GM12878 (cell line): ENCODE measurements at regions not wholly inside any gene's neighbourhood (a gene's known extent, or its start where the extent isn't known, plus 50 kb on each side); places are given as distances from the start of the nearest gene placed in this dataset.

Experiments used
- BRCA1 ChIP-seq: IDR thresholded peaks from 2 replicates; pipeline ENCODE4 v1.6.1; 2011; ENCODE audit warnings: low read depth, low read length, improper control_type of control experiment
- CBX3 ChIP-seq: fragments of 200-600 bp; sonication (generic); IDR thresholded peaks from 2 replicates; pipeline ENCODE4 v1.6.1; 2016; ENCODE audit warnings: low read depth, borderline replicate concordance
- CBX5 ChIP-seq: sonication (generic); IDR thresholded peaks from 2 replicates; pipeline ENCODE4 v1.6.1; 2016; ENCODE audit warnings: low read depth, moderate library complexity, mild to moderate bottlenecking, inconsistent platforms
- EGR1 ChIP-seq, 2 experiments: IDR thresholded peaks; 1 replicate in 1 of 2; 2 replicates in 1 of 2; pipeline ENCODE4 v1.6.1; 2011 to 2012; ENCODE audit warnings: low read depth in 2 of 2, low read length in 2 of 2, borderline replicate concordance in 1 of 2, mild to moderate bottlenecking in 1 of 2, moderate library complexity in 1 of 2
- FOXK2 ChIP-seq: fragments of 450-650 bp; IDR thresholded peaks from 2 replicates; pipeline ENCODE4 v1.6.1; 2017; ENCODE audit warnings: mild to moderate bottlenecking, moderate library complexity
- HCFC1 ChIP-seq: fragments of 150-350 bp; IDR thresholded peaks from 2 replicates; pipeline ENCODE4 v1.6.1; 2014; ENCODE audit warnings: low read length
- NFXL1 ChIP-seq: fragments of 450-650 bp; IDR thresholded peaks from 2 replicates; pipeline ENCODE4 v1.6.1; 2017; ENCODE audit warnings: antibody characterized with exemption, mild to moderate bottlenecking, borderline replicate concordance
- NFYB ChIP-seq: IDR thresholded peaks from 2 replicates; pipeline ENCODE4 v1.6.1; 2011; ENCODE audit warnings: low read depth, mild to moderate bottlenecking, low read length, improper control_type of control experiment, moderate library complexity; ENCODE audit not compliant: insufficient read depth
- NR2C1 ChIP-seq: fragments of 450-650 bp; IDR thresholded peaks from 2 replicates; pipeline ENCODE4 v1.6.1; 2017; ENCODE audit warnings: antibody characterized with exemption, mild to moderate bottlenecking, moderate library complexity
- NR2F1 ChIP-seq: fragments of 450-650 bp; conservative IDR thresholded peaks from 2 replicates; pipeline ENCODE4 v1.6.1; 2017; ENCODE audit warnings: mild to moderate bottlenecking
- PAX5 ChIP-seq: IDR thresholded peaks from 2 replicates; pipeline ENCODE4 v1.6.1; 2011; ENCODE audit warnings: low read depth, low read length, borderline replicate concordance
- POLR2AphosphoS2 ChIP-seq: IDR thresholded peaks from 2 replicates; pipeline ENCODE4 v1.6.1; 2011; ENCODE audit warnings: low read depth, mild to moderate bottlenecking, low read length, improper control_type of control experiment, moderate library complexity
- SREBF2 ChIP-seq: IDR thresholded peaks from 2 replicates; pipeline ENCODE4 v1.6.1; 2012; ENCODE audit warnings: mild to moderate bottlenecking, low read length
- STAT1 ChIP-seq: fragments of 450-650 bp; conservative IDR thresholded peaks from 2 replicates; pipeline ENCODE4 v1.6.1; 2014; ENCODE audit warnings: antibody characterized with exemption, mild to moderate bottlenecking
- SUPT20H ChIP-seq: IDR thresholded peaks from 2 replicates; pipeline ENCODE4 v1.6.1; 2011; ENCODE audit warnings: low read depth, mild to moderate bottlenecking, low read length, moderate library complexity, borderline replicate concordance; ENCODE audit not compliant: control insufficient read depth
- TARDBP ChIP-seq: IDR thresholded peaks from 2 replicates; pipeline ENCODE4 v1.6.1; 2016; ENCODE audit warnings: borderline replicate concordance
- TCF12 ChIP-seq: IDR thresholded peaks from 2 replicates; pipeline ENCODE4 v1.6.1; 2011; ENCODE audit warnings: low read depth, mild to moderate bottlenecking, low read length
- TCF3 ChIP-seq: IDR thresholded peaks from 2 replicates; pipeline ENCODE4 v1.6.1; 2012; ENCODE audit warnings: low read depth, mild to moderate bottlenecking, low read length, borderline replicate concordance; ENCODE audit not compliant: insufficient read depth
- ZNF384 ChIP-seq: IDR thresholded peaks from 2 replicates; pipeline ENCODE4 v1.6.1; 2012; ENCODE audit warnings: low read depth, mild to moderate bottlenecking, low read length, improper control_type of control experiment, borderline replicate concordance
- TF ChIP-seq, protein P1 (sequence below): IDR thresholded peaks from 2 replicates; pipeline ENCODE4 v1.6.1; 2012; ENCODE audit warnings: low read depth, low read length, improper control_type of control experiment
- TF ChIP-seq, protein P2 (sequence below): fragments of 450-650 bp; IDR thresholded peaks from 2 replicates; pipeline ENCODE4 v1.6.1; 2017; ENCODE audit warnings: low read depth, mild to moderate bottlenecking, moderate library complexity
- TF ChIP-seq, protein P3 (sequence below): IDR thresholded peaks from 2 replicates; pipeline ENCODE4 v1.6.1; 2012; ENCODE audit warnings: low read depth, low read length, improper control_type of control experiment
- TF ChIP-seq, protein P4 (sequence below): fragments of 450-650 bp; IDR thresholded peaks from 2 replicates; pipeline ENCODE4 v1.6.1; 2017; ENCODE audit warnings: mild to moderate bottlenecking, low read depth, inconsistent platforms; ENCODE audit not compliant: poor library complexity, severe bottlenecking
- TF ChIP-seq, protein P5 (sequence below): fragments of 450-650 bp; IDR thresholded peaks from 2 replicates; pipeline ENCODE4 v1.6.1; 2016; ENCODE audit warnings: mild to moderate bottlenecking
- TF ChIP-seq, protein P6 (sequence below): fragments of 450-650 bp; IDR thresholded peaks from 2 replicates; pipeline ENCODE4 v1.6.1; 2014; ENCODE audit warnings: mild to moderate bottlenecking

DNA sequence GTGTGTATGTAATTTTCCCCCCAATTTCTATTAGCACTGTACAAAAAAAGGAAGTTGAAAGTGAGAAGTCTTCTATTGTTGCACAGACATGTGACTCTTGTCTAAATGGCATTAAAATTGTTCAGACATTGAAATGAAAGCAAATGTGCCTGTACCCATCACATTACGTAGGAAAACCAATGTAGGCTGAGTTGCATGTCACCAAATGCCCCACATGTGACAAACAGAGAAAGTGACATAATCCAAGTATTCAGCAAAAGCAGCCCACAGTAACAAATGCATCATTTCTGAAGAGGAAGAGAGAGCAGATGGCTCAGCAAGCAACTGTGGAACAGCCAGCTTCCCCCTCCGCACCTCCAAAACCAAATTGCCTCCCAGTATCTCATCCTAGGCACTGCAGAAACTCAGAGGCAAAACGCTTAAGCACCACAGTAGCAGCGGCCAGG, 161.5 kb upstream of the NR4A3 start (continued):
- TF ChIP-seq SUPT20H (no peak), CBX5 (peak; percentile 85), SREBF2 (no peak), FOXK2 (no peak), TARDBP (peak; percentile 64; the same call in 1 of the 2 replicates), PAX5 (peak; percentile 90), STAT1 (no peak), NFYB (no peak), POLR2AphosphoS2 (no peak), TCF12 (peak; percentile 94), HCFC1 (no peak), NR2F1 (peak; percentile 49; the same call in 1 of the 2 replicates), CBX3 (no peak), TCF3 (peak; percentile 74; the same call in 1 of the 2 replicates), NR2C1 (no peak), NFXL1 (no peak), BRCA1 (no peak), ZNF384 (no peak), EGR1 (IDR thresholded peaks at IDR 0.05; ENCODE audit: borderline replicate concordance in 1 of 2, low read depth in 2 of 2, low read length in 2 of 2) (peak in 1 of 2 experiments; percentile 4; a peak in 1 of 3 replicates)
- TF ChIP-seq, protein P1, sequence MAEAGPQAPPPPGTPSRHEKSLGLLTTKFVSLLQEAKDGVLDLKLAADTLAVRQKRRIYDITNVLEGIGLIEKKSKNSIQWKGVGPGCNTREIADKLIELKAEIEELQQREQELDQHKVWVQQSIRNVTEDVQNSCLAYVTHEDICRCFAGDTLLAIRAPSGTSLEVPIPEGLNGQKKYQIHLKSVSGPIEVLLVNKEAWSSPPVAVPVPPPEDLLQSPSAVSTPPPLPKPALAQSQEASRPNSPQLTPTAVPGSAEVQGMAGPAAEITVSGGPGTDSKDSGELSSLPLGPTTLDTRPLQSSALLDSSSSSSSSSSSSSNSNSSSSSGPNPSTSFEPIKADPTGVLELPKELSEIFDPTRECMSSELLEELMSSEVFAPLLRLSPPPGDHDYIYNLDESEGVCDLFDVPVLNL: no peak
- TF ChIP-seq, protein P2, sequence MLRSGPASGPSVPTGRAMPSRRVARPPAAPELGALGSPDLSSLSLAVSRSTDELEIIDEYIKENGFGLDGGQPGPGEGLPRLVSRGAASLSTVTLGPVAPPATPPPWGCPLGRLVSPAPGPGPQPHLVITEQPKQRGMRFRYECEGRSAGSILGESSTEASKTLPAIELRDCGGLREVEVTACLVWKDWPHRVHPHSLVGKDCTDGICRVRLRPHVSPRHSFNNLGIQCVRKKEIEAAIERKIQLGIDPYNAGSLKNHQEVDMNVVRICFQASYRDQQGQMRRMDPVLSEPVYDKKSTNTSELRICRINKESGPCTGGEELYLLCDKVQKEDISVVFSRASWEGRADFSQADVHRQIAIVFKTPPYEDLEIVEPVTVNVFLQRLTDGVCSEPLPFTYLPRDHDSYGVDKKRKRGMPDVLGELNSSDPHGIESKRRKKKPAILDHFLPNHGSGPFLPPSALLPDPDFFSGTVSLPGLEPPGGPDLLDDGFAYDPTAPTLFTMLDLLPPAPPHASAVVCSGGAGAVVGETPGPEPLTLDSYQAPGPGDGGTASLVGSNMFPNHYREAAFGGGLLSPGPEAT: peak; percentile 88; the same call in 1 of the 2 replicates
- TF ChIP-seq, protein P3, sequence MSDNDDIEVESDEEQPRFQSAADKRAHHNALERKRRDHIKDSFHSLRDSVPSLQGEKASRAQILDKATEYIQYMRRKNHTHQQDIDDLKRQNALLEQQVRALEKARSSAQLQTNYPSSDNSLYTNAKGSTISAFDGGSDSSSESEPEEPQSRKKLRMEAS: no peak; the same call in 1 of the 2 replicates
- TF ChIP-seq, protein P4, sequence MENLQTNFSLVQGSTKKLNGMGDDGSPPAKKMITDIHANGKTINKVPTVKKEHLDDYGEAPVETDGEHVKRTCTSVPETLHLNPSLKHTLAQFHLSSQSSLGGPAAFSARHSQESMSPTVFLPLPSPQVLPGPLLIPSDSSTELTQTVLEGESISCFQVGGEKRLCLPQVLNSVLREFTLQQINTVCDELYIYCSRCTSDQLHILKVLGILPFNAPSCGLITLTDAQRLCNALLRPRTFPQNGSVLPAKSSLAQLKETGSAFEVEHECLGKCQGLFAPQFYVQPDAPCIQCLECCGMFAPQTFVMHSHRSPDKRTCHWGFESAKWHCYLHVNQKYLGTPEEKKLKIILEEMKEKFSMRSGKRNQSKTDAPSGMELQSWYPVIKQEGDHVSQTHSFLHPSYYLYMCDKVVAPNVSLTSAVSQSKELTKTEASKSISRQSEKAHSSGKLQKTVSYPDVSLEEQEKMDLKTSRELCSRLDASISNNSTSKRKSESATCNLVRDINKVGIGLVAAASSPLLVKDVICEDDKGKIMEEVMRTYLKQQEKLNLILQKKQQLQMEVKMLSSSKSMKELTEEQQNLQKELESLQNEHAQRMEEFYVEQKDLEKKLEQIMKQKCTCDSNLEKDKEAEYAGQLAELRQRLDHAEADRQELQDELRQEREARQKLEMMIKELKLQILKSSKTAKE: peak; percentile 94
- TF ChIP-seq, protein P5, sequence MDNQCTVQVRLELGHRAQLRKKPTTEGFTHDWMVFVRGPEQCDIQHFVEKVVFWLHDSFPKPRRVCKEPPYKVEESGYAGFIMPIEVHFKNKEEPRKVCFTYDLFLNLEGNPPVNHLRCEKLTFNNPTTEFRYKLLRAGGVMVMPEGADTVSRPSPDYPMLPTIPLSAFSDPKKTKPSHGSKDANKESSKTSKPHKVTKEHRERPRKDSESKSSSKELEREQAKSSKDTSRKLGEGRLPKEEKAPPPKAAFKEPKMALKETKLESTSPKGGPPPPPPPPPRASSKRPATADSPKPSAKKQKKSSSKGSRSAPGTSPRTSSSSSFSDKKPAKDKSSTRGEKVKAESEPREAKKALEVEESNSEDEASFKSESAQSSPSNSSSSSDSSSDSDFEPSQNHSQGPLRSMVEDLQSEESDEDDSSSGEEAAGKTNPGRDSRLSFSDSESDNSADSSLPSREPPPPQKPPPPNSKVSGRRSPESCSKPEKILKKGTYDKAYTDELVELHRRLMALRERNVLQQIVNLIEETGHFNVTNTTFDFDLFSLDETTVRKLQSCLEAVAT: peak; percentile 58
- TF ChIP-seq, protein P6, sequence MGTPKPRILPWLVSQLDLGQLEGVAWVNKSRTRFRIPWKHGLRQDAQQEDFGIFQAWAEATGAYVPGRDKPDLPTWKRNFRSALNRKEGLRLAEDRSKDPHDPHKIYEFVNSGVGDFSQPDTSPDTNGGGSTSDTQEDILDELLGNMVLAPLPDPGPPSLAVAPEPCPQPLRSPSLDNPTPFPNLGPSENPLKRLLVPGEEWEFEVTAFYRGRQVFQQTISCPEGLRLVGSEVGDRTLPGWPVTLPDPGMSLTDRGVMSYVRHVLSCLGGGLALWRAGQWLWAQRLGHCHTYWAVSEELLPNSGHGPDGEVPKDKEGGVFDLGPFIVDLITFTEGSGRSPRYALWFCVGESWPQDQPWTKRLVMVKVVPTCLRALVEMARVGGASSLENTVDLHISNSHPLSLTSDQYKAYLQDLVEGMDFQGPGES: no peak
